ENCODE measurements at regions not wholly inside any gene's neighbourhood (a gene's known extent, or its start where the extent isn't known, plus 50 kb on each side); places are given as distances from the start of the nearest gene placed in this dataset.

DNA sequence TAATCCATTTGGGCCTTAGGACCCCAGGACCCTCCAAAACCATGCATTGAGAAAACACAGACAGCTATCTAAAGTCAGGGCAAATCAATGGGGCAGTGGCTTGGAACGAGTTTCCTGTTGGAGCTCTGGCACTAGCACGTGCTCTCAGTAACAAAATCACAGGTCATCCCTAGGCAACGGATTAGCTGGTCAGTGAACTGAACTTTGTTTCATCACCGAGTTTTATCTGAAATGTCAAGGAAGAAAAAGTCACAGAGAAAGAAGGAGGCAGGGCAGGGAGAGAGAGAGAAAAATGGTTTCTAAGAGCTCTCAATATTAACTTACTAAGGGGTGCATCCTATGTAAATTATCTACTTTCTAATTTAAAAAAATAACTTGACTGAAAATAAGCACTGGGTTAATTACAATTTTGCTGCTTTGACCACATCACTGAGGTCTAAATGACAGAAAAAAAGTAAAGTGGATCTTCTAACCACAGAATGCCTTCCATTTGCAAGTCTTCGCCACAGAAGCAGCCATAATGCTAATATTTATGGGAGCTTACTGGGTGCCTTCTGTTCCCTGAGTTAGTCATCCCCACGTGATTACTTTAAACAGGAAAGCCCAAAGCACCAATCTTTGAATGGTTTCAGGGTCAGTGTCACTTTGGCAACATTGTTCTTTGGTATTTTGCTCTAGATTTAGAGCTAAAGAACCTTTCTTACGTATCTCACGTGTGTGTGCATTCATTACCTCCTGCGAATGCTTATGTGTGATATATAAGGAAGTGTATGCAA, 503.9 kb downstream of the RASEF start:
- no peak for DNase-seq

DNA sequence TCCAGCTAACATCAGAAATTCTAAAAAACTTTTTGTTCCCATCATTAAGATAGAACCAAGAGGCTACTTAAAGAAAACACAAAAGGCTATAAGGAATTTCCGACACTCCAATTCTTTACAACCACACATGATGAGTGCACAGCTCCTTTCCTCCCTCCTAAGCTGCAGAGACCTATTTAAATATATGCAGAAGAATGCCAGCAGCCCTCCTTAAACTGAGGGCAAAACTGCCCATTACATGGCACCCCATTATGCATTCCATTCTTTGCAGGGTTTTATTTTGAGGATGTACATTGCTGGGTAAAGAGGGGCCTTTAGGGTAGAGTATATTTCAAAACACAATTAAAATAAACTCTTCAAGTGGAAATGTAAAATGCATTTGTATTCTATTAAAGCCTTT, 502.9 kb downstream of the RASEF start:
- no peak for DNase-seq

- no peak for DNase-seq
These were observed 502.5 kb downstream of the RASEF start for GRCh38 chr9:82560457-82560904.

- DNase-seq: no peak
These were observed 499.8 kb downstream of the RASEF start for GRCh38 chr9:82563094-82563493.

DNA sequence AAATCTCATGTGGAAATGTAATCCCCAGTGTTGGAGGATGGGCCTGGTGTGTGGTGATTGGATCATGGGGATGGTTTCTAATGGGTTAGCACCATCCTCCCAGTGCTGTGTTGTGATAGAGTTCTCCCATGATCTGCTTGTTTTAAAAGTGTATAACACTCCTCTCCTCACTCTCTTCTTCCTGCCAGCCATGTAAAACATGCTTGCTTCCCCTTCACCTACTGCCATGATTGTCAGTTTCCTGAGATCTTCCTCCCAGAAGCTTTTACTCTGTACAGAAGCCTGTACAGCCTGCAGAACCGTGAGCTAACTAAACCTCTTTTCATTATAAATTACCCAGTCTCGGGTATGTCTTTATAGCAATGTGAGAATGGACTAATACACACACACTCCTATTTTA, 499.1 kb downstream of the RASEF start:
- DNase-seq: no peak

- DNase-seq: no peak
These were observed 497.6 kb downstream of the RASEF start for GRCh38 chr9:82565188-82565969.

DNA sequence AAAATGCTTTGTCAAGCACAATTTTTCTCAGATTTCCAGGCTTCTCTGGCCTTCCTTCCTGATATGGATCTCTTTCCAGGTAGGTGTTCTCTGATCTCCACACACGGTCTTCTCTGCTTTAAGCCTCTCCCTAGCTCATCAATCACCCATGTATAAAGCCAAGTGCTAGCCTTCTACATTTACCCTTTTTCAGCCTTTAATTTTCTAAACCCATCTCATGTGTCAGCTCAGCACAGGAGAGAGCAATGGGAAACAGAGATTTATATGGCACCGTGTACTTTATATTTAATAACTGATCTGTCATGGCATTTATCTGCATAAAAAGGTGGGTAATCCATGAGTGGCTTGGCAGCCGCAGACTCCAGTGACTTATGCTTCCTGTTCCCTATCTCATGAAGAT, 495.0 kb downstream of the RASEF start:
- DNase-seq: no peak

- no peak for DNase-seq
These were observed 492.7 kb downstream of the RASEF start for GRCh38 chr9:82570226-82570625.

GRCh38 chr9:82571540-82571939, 491.4 kb downstream of the RASEF start:
- DNase-seq: no peak

GRCh38 chr9:82572146-82572545, 490.8 kb downstream of the RASEF start:
- no peak for DNase-seq

GRCh38 chr9:82574911-82575310, 488.0 kb downstream of the RASEF start:
- no peak for DNase-seq

DNA sequence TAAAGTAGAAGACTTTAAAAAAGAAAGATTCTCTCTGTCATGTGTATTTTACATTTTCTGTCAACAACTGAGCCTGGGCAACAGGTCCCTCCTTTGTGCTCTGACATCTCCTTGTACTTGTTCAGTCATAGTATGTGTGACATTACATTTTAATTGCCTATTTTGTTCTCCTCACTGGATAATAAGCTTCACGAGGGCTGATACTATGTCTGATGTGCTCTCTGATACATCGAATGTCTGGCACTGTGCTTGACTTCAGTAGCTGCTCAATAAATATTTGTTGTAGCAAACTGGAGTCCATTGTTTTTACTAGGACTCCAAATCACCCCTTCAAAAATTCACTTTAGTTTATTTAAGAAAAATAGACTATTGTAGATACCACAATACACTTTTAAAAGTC, 482.0 kb downstream of the RASEF start:
- no peak for DNase-seq

- no peak for DNase-seq
These were observed 481.4 kb downstream of the RASEF start for GRCh38 chr9:82581516-82581915.

DNA sequence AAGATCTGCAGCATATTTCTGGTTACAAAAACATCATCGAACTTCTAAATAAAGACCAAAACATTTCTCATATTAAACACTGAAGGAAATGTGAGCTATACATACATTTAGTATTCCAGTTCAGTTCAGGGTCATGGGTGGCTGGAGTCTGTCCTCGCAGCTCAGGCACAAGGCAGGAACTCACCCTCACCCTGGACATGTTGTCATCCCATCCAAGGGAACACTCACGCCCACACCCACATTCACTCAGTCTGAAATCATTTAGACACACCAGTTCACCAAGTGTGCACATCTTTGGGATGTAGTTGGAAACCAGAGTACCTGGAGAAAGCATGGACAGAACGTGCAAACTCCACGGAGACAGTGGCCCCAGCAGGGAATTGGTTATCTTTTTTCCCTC, 481.0 kb downstream of the RASEF start:
- DNase-seq: no peak

DNA sequence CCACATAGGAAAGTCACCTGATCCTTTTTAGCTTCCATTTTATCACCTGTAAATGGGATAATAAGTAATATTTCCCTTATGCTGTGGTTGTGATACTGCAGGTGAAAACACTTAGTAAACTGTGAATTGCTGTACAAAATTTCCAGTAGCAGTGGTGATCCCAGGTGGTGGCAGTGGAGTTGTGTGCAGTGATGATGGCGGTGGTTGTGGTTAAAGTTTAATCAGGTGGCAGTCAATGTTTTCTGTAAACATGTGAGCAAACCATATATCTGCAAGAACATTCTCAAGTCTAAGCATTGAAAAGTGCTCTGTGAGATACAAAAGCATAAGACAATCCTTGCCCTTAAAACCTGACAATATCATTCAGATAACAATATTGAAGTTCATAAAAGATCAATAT, 480.2 kb downstream of the RASEF start:
- no peak for DNase-seq

GRCh38 chr9:82583524-82583923, 479.4 kb downstream of the RASEF start:
- DNase-seq: no peak

GRCh38 chr9:82584349-82584863, 478.5 kb downstream of the RASEF start:
- DNase-seq: no peak

DNA sequence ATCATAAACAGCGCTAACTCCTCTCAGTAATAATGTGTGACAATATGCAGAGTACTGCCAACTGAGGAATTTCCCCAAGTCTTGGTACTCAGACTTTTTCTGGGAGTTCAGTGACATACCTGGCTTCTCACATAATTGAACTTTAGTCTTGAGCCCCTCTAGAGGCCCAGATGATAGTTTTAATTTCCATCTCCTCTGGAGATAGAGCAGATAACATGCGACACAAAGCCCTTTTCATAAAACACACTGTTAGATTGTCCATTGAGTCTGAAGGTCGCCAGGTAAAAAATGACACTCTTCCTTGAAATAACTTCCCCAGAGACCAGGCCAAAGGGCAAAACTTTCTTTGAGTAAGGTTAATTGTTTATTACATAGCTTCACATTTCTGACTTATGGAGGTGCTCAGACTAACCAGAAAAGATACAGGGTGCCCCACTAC, 476.0 kb downstream of the RASEF start:
- DNase-seq: no peak

- no peak for DNase-seq
These were observed 474.4 kb downstream of the RASEF start for GRCh38 chr9:82588301-82589180.

- no peak for DNase-seq
These were observed 472.1 kb downstream of the RASEF start for GRCh38 chr9:82590845-82591244.

DNA sequence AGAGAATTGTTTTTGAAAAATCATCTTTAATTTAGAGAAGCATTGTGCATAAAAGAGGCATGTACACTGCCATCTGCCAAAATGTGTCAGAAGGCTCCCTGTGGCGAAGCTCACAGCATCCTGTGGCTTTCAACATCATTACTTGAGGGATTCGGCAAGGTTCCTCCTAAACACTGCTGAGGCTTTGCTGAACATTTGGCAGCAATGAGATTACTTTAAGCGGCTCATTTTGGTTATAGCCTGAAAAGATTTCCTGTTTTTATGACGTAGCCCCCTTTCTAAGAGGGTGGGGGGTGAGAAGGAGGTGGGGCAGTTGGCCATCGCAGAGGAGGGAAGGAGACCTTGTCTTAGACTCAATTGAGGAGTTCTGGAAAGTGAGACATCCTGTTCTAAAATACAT, 469.4 kb downstream of the RASEF start:
- DNase-seq: no peak

- DNase-seq: no peak
These were observed 465.4 kb downstream of the RASEF start for GRCh38 chr9:82597241-82598203.
